ENCODE measurements at regions not wholly inside any gene's neighbourhood (a gene's known extent, or its start where the extent isn't known, plus 50 kb on each side); places are given as distances from the start of the nearest gene placed in this dataset.

- DNase-seq (ENCODE audit: low read depth), result no peak
- H3K4me3 ChIP-seq (ENCODE audit: low read depth, low read length), result no peak overlapping the region
- TF ChIP-seq CTCF (conservative IDR thresholded peaks at IDR 0.05; ENCODE audit: low read depth, low read length), result no peak
These were observed 170.9 kb upstream of the MAGI2 start for GRCh38 chr7:79624336-79624735.

- DNase-seq (ENCODE audit: low read depth), result no peak
- no peak for TF ChIP-seq CTCF (conservative IDR thresholded peaks at IDR 0.05; ENCODE audit: low read depth, low read length)
- no peak overlapping the region for H3K4me3 ChIP-seq (ENCODE audit: low read depth, low read length)
These were observed 169.3 kb upstream of the MAGI2 start for GRCh38 chr7:79622781-79623180.

- no peak for DNase-seq (ENCODE audit: low read depth)
- TF ChIP-seq CTCF (conservative IDR thresholded peaks at IDR 0.05; ENCODE audit: low read depth, low read length), result no peak
- H3K4me3 ChIP-seq (ENCODE audit: low read depth, low read length), result no peak overlapping the region
These were observed 166.8 kb upstream of the MAGI2 start for GRCh38 chr7:79620291-79620690.

GRCh38 chr7:79619216-79619615 lies 165.7 kb upstream of the MAGI2 start:
- no peak for TF ChIP-seq CTCF (conservative IDR thresholded peaks at IDR 0.05; ENCODE audit: low read depth, low read length)
- DNase-seq (ENCODE audit: low read depth), result no peak
- no peak overlapping the region for H3K4me3 ChIP-seq (ENCODE audit: low read depth, low read length)

GRCh38 chr7:79615871-79616640 lies 162.6 kb upstream of the MAGI2 start:
- DNase-seq (ENCODE audit: low read depth), result no peak
- no peak overlapping the region for H3K4me3 ChIP-seq (ENCODE audit: low read depth, low read length)

GRCh38 chr7:79615466-79615865 lies 162.0 kb upstream of the MAGI2 start:
- no peak for TF ChIP-seq CTCF (conservative IDR thresholded peaks at IDR 0.05; ENCODE audit: low read depth, low read length)
- no peak overlapping the region for H3K4me3 ChIP-seq (ENCODE audit: low read depth, low read length)
- no peak for DNase-seq (ENCODE audit: low read depth)

More at GRCh38 chr7:79615871-79616640, 162.6 kb upstream of the MAGI2 start:
- no peak for TF ChIP-seq CTCF (conservative IDR thresholded peaks at IDR 0.05; ENCODE audit: low read depth, low read length)

GRCh38 chr7:79612903-79613302 lies 159.4 kb upstream of the MAGI2 start:
- no peak overlapping the region for H3K4me3 ChIP-seq (ENCODE audit: low read depth, low read length)
- no peak for TF ChIP-seq CTCF (conservative IDR thresholded peaks at IDR 0.05; ENCODE audit: low read depth, low read length)
- no peak for DNase-seq (ENCODE audit: low read depth)
